GM13977 (cell line): ENCODE measurements at regions not wholly inside any gene's neighbourhood (a gene's known extent, or its start where the extent isn't known, plus 50 kb on each side); places are given as distances from the start of the nearest gene placed in this dataset.

Source experiments
- DNase-seq: peaks from one replicate; pipeline ENCODE4 v3.0.0; 2012; ENCODE audit warnings: low spot score
- in situ Hi-C: fragments of 300-500 bp; cut with MboI; formaldehyde crosslinking; loops from one replicate; pipeline ENCODE4 v1.12.0; 2022; ENCODE audit warnings: low sequenced_read_pairs, low pct_unique_long_range_greater_than_20kb, mixed read lengths, inconsistent platforms; ENCODE audit not compliant: unreplicated experiment
- TF ChIP-seq, protein P1 (sequence below): IDR thresholded peaks from 2 replicates; pipeline ENCODE4 v1.5.1; 2012; ENCODE audit warnings: mild to moderate bottlenecking, control low read depth; ENCODE audit not compliant: insufficient read depth; ENCODE audit errors: extremely low read depth, missing control alignments

DNA sequence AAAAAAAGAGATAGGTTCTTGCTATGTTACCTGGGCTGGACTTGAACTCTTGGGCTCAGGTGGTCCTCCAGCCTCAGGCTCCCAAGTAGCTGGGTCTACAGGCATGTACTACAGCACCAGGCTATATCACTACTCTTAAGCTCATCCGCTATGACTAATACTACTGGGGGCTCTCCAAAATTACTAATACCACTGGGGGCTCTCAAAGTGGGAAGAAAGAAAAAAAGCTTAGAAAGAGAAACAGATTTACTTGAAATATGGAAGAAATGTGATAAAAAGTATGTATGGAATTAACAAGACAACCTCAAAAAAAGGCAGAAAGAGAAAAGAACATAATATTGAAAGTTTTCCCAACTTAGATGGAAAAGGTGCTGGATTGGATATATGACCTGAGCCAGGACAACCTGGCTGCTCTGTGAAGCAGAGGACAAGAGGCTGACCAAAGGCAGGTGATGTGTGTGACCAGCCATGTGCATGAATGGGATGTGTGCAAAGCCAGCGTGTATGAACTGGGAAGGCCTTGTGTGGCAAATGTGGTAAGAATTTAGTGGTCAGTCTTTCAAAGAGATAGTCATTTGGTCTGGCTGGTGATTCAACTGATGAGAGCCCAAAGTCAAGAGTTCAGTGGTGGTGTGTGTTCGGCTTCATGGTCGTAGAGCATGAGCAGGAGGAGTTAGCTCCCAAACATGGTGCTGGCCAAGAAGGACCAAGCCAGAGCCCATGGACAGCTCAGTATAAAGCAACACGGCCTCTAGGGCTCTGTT, 232.4 kb upstream of the KLF14 start:
- in situ Hi-C loops: no loop called here
- TF ChIP-seq, protein P1, sequence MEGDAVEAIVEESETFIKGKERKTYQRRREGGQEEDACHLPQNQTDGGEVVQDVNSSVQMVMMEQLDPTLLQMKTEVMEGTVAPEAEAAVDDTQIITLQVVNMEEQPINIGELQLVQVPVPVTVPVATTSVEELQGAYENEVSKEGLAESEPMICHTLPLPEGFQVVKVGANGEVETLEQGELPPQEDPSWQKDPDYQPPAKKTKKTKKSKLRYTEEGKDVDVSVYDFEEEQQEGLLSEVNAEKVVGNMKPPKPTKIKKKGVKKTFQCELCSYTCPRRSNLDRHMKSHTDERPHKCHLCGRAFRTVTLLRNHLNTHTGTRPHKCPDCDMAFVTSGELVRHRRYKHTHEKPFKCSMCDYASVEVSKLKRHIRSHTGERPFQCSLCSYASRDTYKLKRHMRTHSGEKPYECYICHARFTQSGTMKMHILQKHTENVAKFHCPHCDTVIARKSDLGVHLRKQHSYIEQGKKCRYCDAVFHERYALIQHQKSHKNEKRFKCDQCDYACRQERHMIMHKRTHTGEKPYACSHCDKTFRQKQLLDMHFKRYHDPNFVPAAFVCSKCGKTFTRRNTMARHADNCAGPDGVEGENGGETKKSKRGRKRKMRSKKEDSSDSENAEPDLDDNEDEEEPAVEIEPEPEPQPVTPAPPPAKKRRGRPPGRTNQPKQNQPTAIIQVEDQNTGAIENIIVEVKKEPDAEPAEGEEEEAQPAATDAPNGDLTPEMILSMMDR: no peak
- DNase-seq: no peak

DNA sequence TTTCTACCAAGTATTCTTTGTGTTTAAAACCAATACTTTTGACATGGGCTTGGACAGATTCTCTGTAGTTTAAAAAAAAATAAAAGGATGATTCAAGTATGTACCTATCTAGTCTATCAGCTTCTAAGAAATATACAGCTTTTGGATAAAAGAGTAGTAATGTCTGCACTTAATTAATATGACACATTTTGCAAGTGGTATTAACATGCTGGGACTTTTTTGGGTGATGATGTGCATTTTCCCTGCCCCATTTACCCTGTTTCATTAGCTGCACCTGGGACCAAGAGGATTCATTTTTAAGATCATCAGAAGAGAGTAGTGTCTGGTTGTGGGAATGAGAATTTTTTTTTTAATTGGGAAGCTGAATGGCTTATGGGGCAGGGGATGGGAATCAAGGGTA, 236.2 kb upstream of the KLF14 start:
- in situ Hi-C loops: no loop called here
- no peak for DNase-seq
- TF ChIP-seq, protein P1: no peak

DNA sequence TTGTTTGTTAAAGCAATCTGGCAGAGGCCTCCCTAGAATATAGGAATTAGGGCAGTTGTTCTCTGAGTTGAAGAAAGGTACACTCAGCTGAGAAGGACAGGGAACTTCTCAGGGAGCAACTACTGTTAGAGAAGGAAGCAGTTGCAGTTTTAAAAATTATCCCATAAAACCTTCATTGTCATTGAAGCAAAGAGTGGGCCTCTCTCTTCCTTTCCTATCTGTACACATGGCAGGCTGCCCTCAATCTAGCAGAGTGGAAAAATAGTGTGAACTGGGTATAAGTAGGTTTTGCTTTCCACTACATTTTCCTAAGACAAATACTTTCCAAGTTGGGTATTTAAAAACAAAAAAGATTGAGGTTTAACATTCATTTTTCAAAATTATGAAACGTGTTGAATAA, 236.7 kb upstream of the KLF14 start:
- in situ Hi-C loops: no loop called here
- no peak for DNase-seq
- TF ChIP-seq, protein P1: no peak

DNA sequence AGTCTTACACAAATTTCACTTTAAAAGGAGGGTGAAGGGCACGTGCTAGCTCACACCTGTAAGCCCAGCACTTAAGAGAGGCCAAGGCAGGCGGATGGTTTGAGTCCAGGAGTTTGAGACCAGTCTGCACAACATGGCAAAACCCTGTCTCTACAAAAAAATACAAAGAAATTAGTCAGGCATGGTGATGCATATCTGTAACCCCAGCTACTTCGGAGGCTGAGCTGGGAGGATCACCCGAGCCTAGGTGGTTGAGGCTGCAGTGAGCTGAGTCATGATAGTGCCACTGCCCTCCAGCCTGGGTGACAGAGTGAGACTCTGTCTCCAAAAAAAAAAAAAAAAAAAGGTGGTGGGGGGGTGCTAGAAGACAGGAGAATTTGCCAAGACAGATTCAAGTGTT, 237.3 kb upstream of the KLF14 start:
- TF ChIP-seq, protein P1: no peak
- DNase-seq: no peak
- in situ Hi-C loops: no loop called here

DNA sequence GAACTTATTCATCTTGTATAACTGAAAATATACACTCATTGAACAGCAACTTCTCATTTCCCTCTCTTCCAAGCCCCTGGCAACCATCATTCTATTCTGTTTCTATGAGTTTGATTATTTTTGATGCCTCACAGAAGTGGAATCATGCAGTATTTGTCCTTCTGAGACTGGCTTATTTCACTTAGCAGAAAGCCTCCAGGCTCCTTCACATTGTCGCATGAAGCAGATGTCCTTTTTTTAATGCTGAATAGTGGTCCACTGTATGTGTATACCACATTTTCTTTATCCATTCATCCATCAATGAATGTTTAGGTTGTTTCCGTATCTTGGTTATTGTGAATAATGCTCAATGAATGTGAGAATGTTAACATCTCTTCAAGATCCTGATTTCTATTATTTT, 238.2 kb upstream of the KLF14 start:
- TF ChIP-seq, protein P1: no peak
- in situ Hi-C loops: no loop called here
- no peak for DNase-seq

DNA sequence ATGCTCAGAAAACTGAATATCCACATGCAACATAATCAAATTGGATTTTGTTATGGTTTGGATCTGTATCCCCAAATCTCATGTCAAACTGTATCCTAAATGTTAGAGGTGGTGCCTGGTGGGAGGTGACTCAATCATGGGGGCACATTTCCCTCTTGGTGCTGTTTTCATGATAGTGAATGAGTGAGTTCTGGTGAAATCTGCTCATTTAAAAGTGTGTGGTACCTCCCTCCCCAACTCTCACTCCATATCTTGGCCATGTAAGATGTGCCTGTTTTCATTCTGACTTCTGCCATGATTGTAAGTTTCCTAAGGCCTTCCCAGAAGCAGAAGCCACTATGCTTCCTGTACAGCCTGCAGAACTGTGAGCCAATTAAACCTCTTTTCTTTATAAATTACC, 239.6 kb upstream of the KLF14 start:
- in situ Hi-C loops: no loop called here
- no peak for DNase-seq
- TF ChIP-seq, protein P1: no peak
